Stimulated activated CD4-positive, alpha-beta T cell treated with anti-CD3 and anti-CD28 coated beads, Interleukin-12 subunit alpha, Interleukin-12 subunit beta, amount 100 ng/mL, for 48 hours (primary cell): ENCODE measurements at regions not wholly inside any gene's neighbourhood (a gene's known extent, or its start where the extent isn't known, plus 50 kb on each side); places are given as distances from the start of the nearest gene placed in this dataset.

Experiments used
- DNase-seq, 3 donors: peaks; one replicate each; pipeline ENCODE4 v3.0.0-alpha.2; 2020; ENCODE audit warnings: low read depth in 2 of 3, low spot score in 1 of 3

- DNase-seq, result no peak
These were observed 193.4 kb upstream of the SEMA6D start for GRCh38 chr15:47523681-47524475.

- DNase-seq, result no peak
These were observed 188.1 kb upstream of the SEMA6D start for GRCh38 chr15:47529241-47529640.

GRCh38 chr15:47534673-47535072 is 182.6 kb upstream of the SEMA6D start:
- no peak for DNase-seq

- DNase-seq, result no peak
These were observed 175.7 kb upstream of the SEMA6D start for GRCh38 chr15:47541562-47541961.

- DNase-seq, result no peak
These were observed 174.9 kb upstream of the SEMA6D start for GRCh38 chr15:47542312-47542989.

- DNase-seq, result no peak
These were observed 169.1 kb upstream of the SEMA6D start for GRCh38 chr15:47548231-47548630.

- no peak for DNase-seq
These were observed 168.3 kb upstream of the SEMA6D start for GRCh38 chr15:47548986-47549385.

GRCh38 chr15:47551079-47551478 is 166.2 kb upstream of the SEMA6D start:
- no peak for DNase-seq

- no peak for DNase-seq
These were observed 165.8 kb upstream of the SEMA6D start for GRCh38 chr15:47551546-47551945.

- DNase-seq, result no peak
These were observed 164.2 kb upstream of the SEMA6D start for GRCh38 chr15:47552978-47553608.

- DNase-seq, result no peak
These were observed 163.4 kb upstream of the SEMA6D start for GRCh38 chr15:47553947-47554346.

- no peak for DNase-seq
These were observed 156.2 kb upstream of the SEMA6D start for GRCh38 chr15:47561102-47561501.

GRCh38 chr15:47565949-47566348 is 151.4 kb upstream of the SEMA6D start:
- no peak for DNase-seq

GRCh38 chr15:47566610-47567009 is 150.7 kb upstream of the SEMA6D start:
- no peak for DNase-seq

- DNase-seq, result no peak
These were observed 149.3 kb upstream of the SEMA6D start for GRCh38 chr15:47568030-47568429.

- no peak for DNase-seq
These were observed 147.3 kb upstream of the SEMA6D start for GRCh38 chr15:47570044-47570443.

- DNase-seq, result no peak
These were observed 146.9 kb upstream of the SEMA6D start for GRCh38 chr15:47570451-47570850.

- no peak for DNase-seq
These were observed 146.2 kb upstream of the SEMA6D start for GRCh38 chr15:47570881-47571640.

- DNase-seq, result no peak
These were observed 143.6 kb upstream of the SEMA6D start for GRCh38 chr15:47573673-47574072.

GRCh38 chr15:47577000-47577399 is 140.3 kb upstream of the SEMA6D start:
- no peak for DNase-seq

GRCh38 chr15:47577461-47577860 is 139.8 kb upstream of the SEMA6D start:
- no peak for DNase-seq
